ENCODE measurements at regions not wholly inside any gene's neighbourhood (a gene's known extent, or its start where the extent isn't known, plus 50 kb on each side); places are given as distances from the start of the nearest gene placed in this dataset.

DNA sequence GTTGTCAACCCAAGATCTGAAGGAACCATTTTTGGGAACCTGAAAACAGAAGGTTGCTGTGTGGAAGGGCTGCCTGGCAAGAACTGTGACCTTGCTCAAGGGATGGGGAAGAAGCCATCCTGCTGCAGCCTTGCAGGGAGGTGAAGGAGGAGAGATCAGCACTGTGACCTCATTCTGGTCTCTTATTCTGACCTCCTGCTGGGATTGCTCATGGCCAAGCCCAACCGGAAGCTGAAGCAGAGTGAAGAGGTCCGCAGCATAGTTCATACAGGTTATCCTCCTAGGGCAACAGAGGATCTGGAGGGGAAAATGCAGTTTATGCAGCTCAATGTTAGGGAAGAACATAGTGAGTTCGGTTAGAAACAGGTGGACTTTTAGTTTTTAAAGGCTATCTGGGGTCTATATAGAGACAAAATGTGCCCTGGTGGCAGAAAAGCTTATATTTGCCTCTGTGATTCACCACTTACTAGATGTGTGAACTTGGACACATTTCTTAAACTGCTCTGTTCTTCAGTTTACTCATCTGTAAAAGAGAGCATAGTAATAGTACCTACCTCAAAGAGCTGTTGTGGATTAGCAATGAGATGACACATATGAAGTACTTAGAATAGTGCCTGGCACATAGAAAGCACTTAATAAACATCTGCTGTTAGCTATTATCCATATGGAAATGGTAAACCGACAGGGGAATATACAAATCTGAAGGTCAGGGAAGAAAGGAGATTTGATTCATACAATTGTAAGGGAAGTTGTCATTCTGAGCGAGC lies 57.9 kb upstream of the BNC2 start:
- TF ChIP-seq, protein P1, sequence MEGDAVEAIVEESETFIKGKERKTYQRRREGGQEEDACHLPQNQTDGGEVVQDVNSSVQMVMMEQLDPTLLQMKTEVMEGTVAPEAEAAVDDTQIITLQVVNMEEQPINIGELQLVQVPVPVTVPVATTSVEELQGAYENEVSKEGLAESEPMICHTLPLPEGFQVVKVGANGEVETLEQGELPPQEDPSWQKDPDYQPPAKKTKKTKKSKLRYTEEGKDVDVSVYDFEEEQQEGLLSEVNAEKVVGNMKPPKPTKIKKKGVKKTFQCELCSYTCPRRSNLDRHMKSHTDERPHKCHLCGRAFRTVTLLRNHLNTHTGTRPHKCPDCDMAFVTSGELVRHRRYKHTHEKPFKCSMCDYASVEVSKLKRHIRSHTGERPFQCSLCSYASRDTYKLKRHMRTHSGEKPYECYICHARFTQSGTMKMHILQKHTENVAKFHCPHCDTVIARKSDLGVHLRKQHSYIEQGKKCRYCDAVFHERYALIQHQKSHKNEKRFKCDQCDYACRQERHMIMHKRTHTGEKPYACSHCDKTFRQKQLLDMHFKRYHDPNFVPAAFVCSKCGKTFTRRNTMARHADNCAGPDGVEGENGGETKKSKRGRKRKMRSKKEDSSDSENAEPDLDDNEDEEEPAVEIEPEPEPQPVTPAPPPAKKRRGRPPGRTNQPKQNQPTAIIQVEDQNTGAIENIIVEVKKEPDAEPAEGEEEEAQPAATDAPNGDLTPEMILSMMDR (IDR thresholded peaks at IDR 0.05), result no peak
- no peak for TF ChIP-seq POLR2A (IDR thresholded peaks at IDR 0.05)

Measured in right lobe of liver (tissue), 4 donors.